H9 (cell line): ENCODE measurements at regions not wholly inside any gene's neighbourhood (a gene's known extent, or its start where the extent isn't known, plus 50 kb on each side); places are given as distances from the start of the nearest gene placed in this dataset.

ENCODE experiments used
- DNase-seq: peaks from one replicate; pipeline ENCODE4 v3.0.0-alpha.2; 2017
- H2AFZ ChIP-seq: one replicate; pipeline ENCODE4 v1.6.1; 2013; ENCODE audit warnings: mild to moderate bottlenecking, low read length, control low read depth, moderate library complexity
- H2AK5ac ChIP-seq: 2 replicates; pipeline ENCODE4 v1.6.1; 2013; ENCODE audit warnings: low read length, control low read depth, mixed read lengths; ENCODE audit not compliant: insufficient read length
- H2BK120ac ChIP-seq: one replicate; pipeline ENCODE4 v1.6.1; 2013; ENCODE audit warnings: low read depth, mild to moderate bottlenecking, low read length, control low read depth, inconsistent platforms; ENCODE audit not compliant: poor library complexity, severe bottlenecking
- H2BK12ac ChIP-seq: 2 replicates; pipeline ENCODE4 v1.6.1; 2013; ENCODE audit warnings: low read length, control low read depth, mixed read lengths, low read depth; ENCODE audit not compliant: insufficient read length
- H2BK15ac ChIP-seq: 2 replicates; pipeline ENCODE4 v1.6.1; 2013; ENCODE audit warnings: low read depth, low read length, control low read depth
- H2BK20ac ChIP-seq: one replicate; pipeline ENCODE4 v1.6.1; 2013; ENCODE audit warnings: low read depth, mild to moderate bottlenecking, low read length, control low read depth, inconsistent platforms; ENCODE audit not compliant: poor library complexity, severe bottlenecking
- H2BK5ac ChIP-seq: 2 replicates; pipeline ENCODE4 v1.6.1; 2013; ENCODE audit warnings: low read length, control low read depth, mixed read lengths; ENCODE audit not compliant: insufficient read length
- H3K14ac ChIP-seq: 2 replicates; pipeline ENCODE4 v1.6.1; 2013; ENCODE audit warnings: low read length, control low read depth; ENCODE audit not compliant: insufficient read depth
- H3K18ac ChIP-seq: 2 replicates; pipeline ENCODE4 v1.6.1; 2013; ENCODE audit warnings: low read depth, mild to moderate bottlenecking, mixed read lengths, low read length, control low read depth; ENCODE audit not compliant: insufficient read length
- H3K23ac ChIP-seq: 2 replicates; pipeline ENCODE4 v1.6.1; 2013; ENCODE audit warnings: low read length, control low read depth, mixed read lengths, low read depth; ENCODE audit not compliant: insufficient read length
- H3K23me2 ChIP-seq: 2 replicates; pipeline ENCODE4 v1.6.1; 2013; ENCODE audit warnings: low read depth, mild to moderate bottlenecking, mixed read lengths, low read length, control low read depth; ENCODE audit not compliant: insufficient read length, poor library complexity, severe bottlenecking
- H3K27ac ChIP-seq: 2 replicates; pipeline ENCODE4 v1.5.1; 2013; ENCODE audit warnings: low read length, control low read depth, mixed read lengths, low read depth; ENCODE audit not compliant: insufficient read length
- H3K27me3 ChIP-seq: 2 replicates; pipeline ENCODE4 v1.6.1; 2013; ENCODE audit warnings: low read length, control low read depth, inconsistent platforms; ENCODE audit not compliant: insufficient read depth
- H3K4ac ChIP-seq: 2 replicates; pipeline ENCODE4 v1.6.1; 2013; ENCODE audit warnings: low read depth, mild to moderate bottlenecking, control low read depth, inconsistent platforms, low read length, moderate library complexity
- H3K4me1 ChIP-seq: 2 replicates; pipeline ENCODE4 v1.6.1; 2013; ENCODE audit warnings: low read length, control low read depth, inconsistent platforms; ENCODE audit not compliant: insufficient read depth
- H3K4me2 ChIP-seq: 2 replicates; pipeline ENCODE4 v1.6.1; 2013; ENCODE audit warnings: low read length, control low read depth, mixed read lengths; ENCODE audit not compliant: insufficient read length, insufficient read depth
- H3K56ac ChIP-seq: 2 replicates; pipeline ENCODE4 v1.6.1; 2013; ENCODE audit warnings: low read depth, mild to moderate bottlenecking, mixed read lengths, low read length, control low read depth; ENCODE audit not compliant: insufficient read length
- H3K79me1 ChIP-seq: 2 replicates; pipeline ENCODE4 v1.6.1; 2013; ENCODE audit warnings: low read depth, mild to moderate bottlenecking, moderate library complexity, low read length, control low read depth, inconsistent platforms; ENCODE audit not compliant: insufficient read depth, poor library complexity, severe bottlenecking
- H3K79me2 ChIP-seq: 2 replicates; pipeline ENCODE4 v1.6.1; 2013; ENCODE audit warnings: low read length, control low read depth, inconsistent platforms; ENCODE audit not compliant: insufficient read depth
- H3K9ac ChIP-seq: 2 replicates; pipeline ENCODE4 v1.6.1; 2013; ENCODE audit warnings: low read length, control low read depth, mixed read lengths; ENCODE audit not compliant: insufficient read length; ENCODE audit errors: extremely low read depth
- H3K9me3 ChIP-seq: one replicate; pipeline ENCODE4 v1.6.1; 2013; ENCODE audit warnings: low read depth, low read length, inconsistent platforms; ENCODE audit not compliant: control insufficient read depth
- H3T11ph ChIP-seq: one replicate; pipeline ENCODE4 v1.6.1; 2013; ENCODE audit warnings: mild to moderate bottlenecking, low read length, control low read depth, inconsistent platforms
- H4K20me1 ChIP-seq: one replicate; pipeline ENCODE4 v1.6.1; 2013; ENCODE audit not compliant: control insufficient read depth, insufficient read length, insufficient read depth
- H4K5ac ChIP-seq: 2 replicates; pipeline ENCODE4 v1.6.1; 2013; ENCODE audit warnings: low read depth, mild to moderate bottlenecking, mixed read lengths, low read length, control low read depth; ENCODE audit not compliant: insufficient read length
- H4K8ac ChIP-seq: replicated peaks from 2 replicates; pipeline ENCODE4 v1.6.1; 2013; ENCODE audit warnings: low read length, control low read depth, mixed read lengths, low read depth; ENCODE audit not compliant: insufficient read length
- H4K91ac ChIP-seq: 2 replicates; pipeline ENCODE4 v1.6.1; 2013; ENCODE audit warnings: low read depth, mild to moderate bottlenecking, moderate library complexity, mixed read lengths, low read length, control low read depth; ENCODE audit not compliant: insufficient read length
- H3K27ac Mint-ChIP-seq, 3 experiments: 2 replicates in 2 of 3; 3 replicates in 1 of 3; pipeline ENCODE4 v1.8.0; 2020 to 2021; ENCODE audit warnings: mixed read lengths in 3 of 3, mild to moderate bottlenecking in 1 of 3, moderate library complexity in 1 of 3
- H3K27me3 Mint-ChIP-seq: 2 replicates; pipeline ENCODE4 v1.8.0; 2021; ENCODE audit warnings: low read depth, mild to moderate bottlenecking, moderate library complexity, mixed read lengths
- H3K36me3 Mint-ChIP-seq, 3 experiments: 2 replicates in 2 of 3; 3 replicates in 1 of 3; pipeline ENCODE4 v1.8.0; 2020 to 2021; ENCODE audit warnings: low read depth in 3 of 3, mixed read lengths in 3 of 3; ENCODE audit not compliant: insufficient read depth in 1 of 3
- H3K4me1 Mint-ChIP-seq, 2 experiments: 2 replicates each; pipeline ENCODE4 v1.8.0; 2020; ENCODE audit warnings: mixed read lengths in 2 of 2
- H3K4me3 Mint-ChIP-seq, 2 experiments: 2 replicates in 1 of 2; 3 replicates in 1 of 2; pipeline ENCODE4 v1.8.0; 2020 to 2021; ENCODE audit warnings: mild to moderate bottlenecking in 2 of 2, mixed read lengths in 2 of 2, moderate library complexity in 1 of 2
- H3K9me3 Mint-ChIP-seq, 2 experiments: 2 replicates in 1 of 2; 3 replicates in 1 of 2; pipeline ENCODE4 v1.8.0; 2020; ENCODE audit warnings: mild to moderate bottlenecking in 2 of 2, mixed read lengths in 2 of 2, moderate library complexity in 1 of 2
- WGBS: extraction: QIAGEN DNeasy Blood & Tissue Kit; methylation state at CpG from one replicate; pipeline ENCODE4 v1.1.7; 2013; ENCODE audit warnings: missing lambda C conversion rate, low lambda C conversion rate, mixed read lengths; ENCODE audit not compliant: insufficient read length; ENCODE audit errors: extremely low coverage; 5-methylcytosine and 5-hydroxymethylcytosine counted together
- TF ChIP-seq, protein P1 (sequence below): fragments of 200-600 bp; sonication (generic); conservative IDR thresholded peaks from 3 replicates; pipeline ENCODE4 v1.8.0; 2021; ENCODE audit warnings: antibody characterized with exemption, mild to moderate bottlenecking

DNA sequence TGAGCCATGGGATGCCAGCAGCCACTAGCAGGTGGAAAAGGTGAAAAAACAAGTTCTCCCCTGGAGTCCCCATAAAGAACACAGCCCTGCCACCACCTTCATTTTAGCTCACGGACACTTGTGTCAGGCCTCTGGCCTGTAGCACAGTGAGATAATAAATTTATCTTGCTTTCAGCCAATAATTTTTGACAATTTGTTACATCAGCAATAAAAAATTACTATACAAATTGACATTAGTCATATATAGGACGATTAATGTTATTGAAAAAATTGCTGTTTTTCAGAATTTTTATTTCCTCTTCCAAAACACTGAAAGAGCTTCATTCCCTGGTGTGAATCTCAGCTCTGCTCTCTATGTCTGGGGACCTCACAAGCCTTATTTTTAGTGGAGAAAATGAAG, 152.9 kb upstream of the ETV3 start:
- no peak overlapping the region for H3K4ac ChIP-seq
- Mint-ChIP-seq H3K27me3 (peaks cover 4% of the 10 kb centered on the region), H3K4me1 (no peaks in the 10 kb centered on the region), H3K9me3 (no peaks in the 10 kb centered on the region; a peak in 2 of 5 replicates), H3K36me3 (peaks cover 0 to 2% (median 0%) of the 10 kb centered on the region in 3 experiments; a peak in 2 of 7 replicates), H3K4me3 (no peak overlapping the region), H3K27ac (no peak overlapping the region)
- no peak overlapping the region for H2AK5ac ChIP-seq
- no peak overlapping the region for H2BK12ac ChIP-seq
- H2BK20ac ChIP-seq: no peak overlapping the region
- no CpG with 5 or more reads among the region's 2 CpGs for WGBS
- DNase-seq: no peak
- H3K4me2 ChIP-seq: no peak overlapping the region
- no peaks in the 10 kb centered on the region for H3K79me1 ChIP-seq
- H3K4me1 ChIP-seq: no peaks in the 10 kb centered on the region
- H3K18ac ChIP-seq: no peak overlapping the region
- no peaks in the 10 kb centered on the region for H3K23me2 ChIP-seq
- H3K9me3 ChIP-seq: no peaks in the 10 kb centered on the region
- H3K27ac ChIP-seq: no peak overlapping the region
- H3K14ac ChIP-seq: no peak overlapping the region
- H2AFZ ChIP-seq: no peak overlapping the region
- H4K20me1 ChIP-seq: no peaks in the 10 kb centered on the region
- no peak overlapping the region for H2BK15ac ChIP-seq
- H2BK120ac ChIP-seq: no peak overlapping the region
- H4K91ac ChIP-seq: no peak overlapping the region
- no peak overlapping the region for H3K9ac ChIP-seq
- no peak overlapping the region for H4K5ac ChIP-seq
- no peak overlapping the region for H3K23ac ChIP-seq
- no peak overlapping the region for H3T11ph ChIP-seq
- H4K8ac ChIP-seq: no peak overlapping the region
- H3K79me2 ChIP-seq: no peaks in the 10 kb centered on the region
- H2BK5ac ChIP-seq: no peak overlapping the region
- H3K56ac ChIP-seq: no peak overlapping the region
- no peaks in the 10 kb centered on the region for H3K27me3 ChIP-seq
- TF ChIP-seq, protein P1, sequence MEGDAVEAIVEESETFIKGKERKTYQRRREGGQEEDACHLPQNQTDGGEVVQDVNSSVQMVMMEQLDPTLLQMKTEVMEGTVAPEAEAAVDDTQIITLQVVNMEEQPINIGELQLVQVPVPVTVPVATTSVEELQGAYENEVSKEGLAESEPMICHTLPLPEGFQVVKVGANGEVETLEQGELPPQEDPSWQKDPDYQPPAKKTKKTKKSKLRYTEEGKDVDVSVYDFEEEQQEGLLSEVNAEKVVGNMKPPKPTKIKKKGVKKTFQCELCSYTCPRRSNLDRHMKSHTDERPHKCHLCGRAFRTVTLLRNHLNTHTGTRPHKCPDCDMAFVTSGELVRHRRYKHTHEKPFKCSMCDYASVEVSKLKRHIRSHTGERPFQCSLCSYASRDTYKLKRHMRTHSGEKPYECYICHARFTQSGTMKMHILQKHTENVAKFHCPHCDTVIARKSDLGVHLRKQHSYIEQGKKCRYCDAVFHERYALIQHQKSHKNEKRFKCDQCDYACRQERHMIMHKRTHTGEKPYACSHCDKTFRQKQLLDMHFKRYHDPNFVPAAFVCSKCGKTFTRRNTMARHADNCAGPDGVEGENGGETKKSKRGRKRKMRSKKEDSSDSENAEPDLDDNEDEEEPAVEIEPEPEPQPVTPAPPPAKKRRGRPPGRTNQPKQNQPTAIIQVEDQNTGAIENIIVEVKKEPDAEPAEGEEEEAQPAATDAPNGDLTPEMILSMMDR: no peak
